K562 (cell line): ENCODE measurements at regions not wholly inside any gene's neighbourhood (a gene's known extent, or its start where the extent isn't known, plus 50 kb on each side); places are given as distances from the start of the nearest gene placed in this dataset.

Source experiments
- ATAC-seq: fragments of 200-7000 bp; cut with Tn5 transposase; 3 replicates; pipeline ENCODE4 v1.9.1; 2020; ENCODE audit warnings: moderate library complexity
- BruUV-seq: library from RNA; stranded (reverse); fragments of 400-500 nt; replicated peaks from 2 replicates; lab custom pipeline; 2021; lab: Mats Ljungman, UMichigan
- CTCF ChIA-PET: fragments of 300-600 bp; formaldehyde crosslinking; extraction: SDS; loops from one replicate; lab custom pipeline; 2021; ENCODE audit warnings: low intra/inter-chr PET ratio; lab: Yijun Ruan, JAX
- POLR2A ChIA-PET: fragments of 300-600, 350-650 bp; sonication (Branson Sonifier 250); formaldehyde crosslinking; extraction: SDS; loops from one replicate; lab custom pipeline; 2021; ENCODE audit warnings: antibody characterized with exemption, inconsistent platforms; lab: Yijun Ruan, JAX
- DNase-seq, 4 experiments: peaks; one replicate each; pipeline versions ENCODE4 v3.0.0 to v3.0.0-alpha.2; 2011 to 2018; ENCODE audit warnings: low spot score in 3 of 4, mixed read lengths in 3 of 4; ENCODE audit errors: extremely low read depth in 1 of 4
- FAIRE-seq: peaks from 2 replicates; lab custom pipeline; 2011; peaks lifted over from hg19 to GRCh38; lab: Jason Lieb, UNC
- H2AFZ ChIP-seq: 2 replicates; pipeline ENCODE4 v1.6.0; 2011; ENCODE audit warnings: low read depth, low read length, control low read depth, inconsistent platforms
- H3K27ac ChIP-seq: fragments of 200-600 bp; 3 replicates; pipeline ENCODE4 v1.8.0; 2011; ENCODE audit warnings: low read depth, mild to moderate bottlenecking, control low read depth, inconsistent platforms, low read length, moderate library complexity, mixed read lengths; ENCODE audit errors: extremely low read depth
- H3K27me3 ChIP-seq, 2 experiments: fragments of 300-600 bp in 1 of 2; 2 replicates in 1 of 2; 3 replicates in 1 of 2; pipeline versions ENCODE4 v1.6.0 to v1.8.0; 2011; ENCODE audit warnings: inconsistent platforms in 2 of 2, low read length in 2 of 2, mild to moderate bottlenecking in 1 of 2, mixed read lengths in 1 of 2, moderate library complexity in 1 of 2; ENCODE audit not compliant: control insufficient read depth in 2 of 2, insufficient read depth in 2 of 2
- H3K36me3 ChIP-seq: fragments of 300-600 bp; 3 replicates; pipeline ENCODE4 v1.8.0; 2011; ENCODE audit warnings: mild to moderate bottlenecking, low read length, inconsistent platforms; ENCODE audit not compliant: control insufficient read depth, insufficient read depth
- H3K4me1 ChIP-seq, 2 experiments: fragments of 200-600 bp in 1 of 2; replicated peaks in 1 of 2; 2 replicates in 1 of 2; 3 replicates in 1 of 2; pipeline versions ENCODE4 v1.5.1 to v1.8.0; 2011; ENCODE audit warnings: inconsistent platforms in 2 of 2, low read length in 2 of 2, mild to moderate bottlenecking in 1 of 2, mixed read lengths in 1 of 2, moderate library complexity in 1 of 2; ENCODE audit not compliant: control insufficient read depth in 2 of 2, insufficient read depth in 2 of 2
- H3K4me2 ChIP-seq: 2 replicates; pipeline ENCODE4 v1.6.1; 2011; ENCODE audit warnings: low read length, control low read depth, inconsistent platforms, mixed read lengths; ENCODE audit not compliant: insufficient read depth
- H3K4me3 ChIP-seq: fragments of 200-600 bp; sonication (generic), shearing (Covaris generic); 2 replicates; pipeline ENCODE4 v1.5.1; 2016; ENCODE audit warnings: control low read depth, inconsistent platforms
- H3K79me2 ChIP-seq: fragments of 200-600 bp; 3 replicates; pipeline ENCODE4 v1.8.0; 2011; ENCODE audit warnings: low read length, inconsistent platforms; ENCODE audit not compliant: control insufficient read depth, insufficient read depth
- H3K9ac ChIP-seq, 2 experiments: 2 replicates each; pipeline versions ENCODE4 v1.6.0 to v1.6.1; 2011; ENCODE audit warnings: low read depth in 2 of 2, low read length in 2 of 2, control low read depth in 1 of 2, inconsistent platforms in 1 of 2, mild to moderate bottlenecking in 1 of 2, mixed read lengths in 1 of 2; ENCODE audit not compliant: insufficient read depth in 1 of 2
- H3K9me1 ChIP-seq: one replicate; pipeline ENCODE4 v1.6.0; 2011; ENCODE audit warnings: inconsistent platforms, mild to moderate bottlenecking, low read length, moderate library complexity; ENCODE audit not compliant: control insufficient read depth, insufficient read depth
- H3K9me3 ChIP-seq: replicated peaks from 2 replicates; pipeline ENCODE4 v1.5.1; 2011; ENCODE audit warnings: low read depth, low read length, inconsistent platforms; ENCODE audit not compliant: control insufficient read depth, insufficient read depth
- H4K20me1 ChIP-seq: replicated peaks from 2 replicates; pipeline ENCODE4 v1.6.1; 2011; ENCODE audit warnings: low read length, inconsistent platforms, mixed read lengths; ENCODE audit not compliant: control insufficient read depth, insufficient read depth
- HNRNPK ChIP-seq: fragments of 200-400 bp; formaldehyde crosslinking; IDR thresholded peaks from one replicate; pipeline ENCODE4 v1.6.1; 2018; ENCODE audit warnings: mild to moderate bottlenecking, low read depth, low read length; ENCODE audit not compliant: poor library complexity, severe bottlenecking
- JUNB ChIP-seq: fragments of 450-650 bp; formaldehyde crosslinking; conservative IDR thresholded peaks from 2 replicates; pipeline ENCODE4 v1.4.0; 2020; ENCODE audit warnings: mild to moderate bottlenecking
- NR2F6 ChIP-seq: fragments of 450-650 bp; formaldehyde crosslinking; IDR thresholded peaks from 2 replicates; pipeline ENCODE4 v1.4.0; 2020; ENCODE audit warnings: mild to moderate bottlenecking
- PML ChIP-seq: IDR thresholded peaks from 2 replicates; pipeline ENCODE4 v1.6.1; 2012; ENCODE audit warnings: low read length, inconsistent platforms
- ZBTB7A ChIP-seq: IDR thresholded peaks from 2 replicates; pipeline ENCODE4 v1.6.1; 2011; ENCODE audit warnings: low read depth, mild to moderate bottlenecking, low read length, moderate library complexity, borderline replicate concordance; ENCODE audit not compliant: control insufficient read depth
- WGBS: fragments of 100-300 bp; shearing (Covaris generic); methylation state at CpG from one replicate; pipeline ENCODE4 v1.1.6; 2016; ENCODE audit warnings: low coverage, mixed read lengths; ENCODE audit not compliant: insufficient coverage; ENCODE audit errors: missing lambda C conversion rate; 5-methylcytosine and 5-hydroxymethylcytosine counted together
- in situ Hi-C: fragments of 300-500 bp; cut with MboI; formaldehyde crosslinking; loops from 4 replicates; pipeline ENCODE4 v1.15.0; 2018; ENCODE audit warnings: inconsistent platforms, mixed read lengths
- intact Hi-C: fragments of 100-400 bp; cut with micrococcal nuclease; formaldehyde crosslinking; loops from 2 replicates; pipeline ENCODE4 v1.14.2; 2022
- TF ChIP-seq, protein P1 (sequence below): fragments of 200-600 bp; sonication (generic); IDR thresholded peaks from one replicate; pipeline ENCODE4 v1.6.1; 2012; ENCODE audit warnings: mild to moderate bottlenecking, low read depth, low read length, inconsistent platforms
- TF ChIP-seq, protein P2 (sequence below): IDR thresholded peaks from 2 replicates; pipeline ENCODE4 v1.6.1; 2016; ENCODE audit warnings: missing genetic modification characterization, missing compliant biosample characterization

DNA sequence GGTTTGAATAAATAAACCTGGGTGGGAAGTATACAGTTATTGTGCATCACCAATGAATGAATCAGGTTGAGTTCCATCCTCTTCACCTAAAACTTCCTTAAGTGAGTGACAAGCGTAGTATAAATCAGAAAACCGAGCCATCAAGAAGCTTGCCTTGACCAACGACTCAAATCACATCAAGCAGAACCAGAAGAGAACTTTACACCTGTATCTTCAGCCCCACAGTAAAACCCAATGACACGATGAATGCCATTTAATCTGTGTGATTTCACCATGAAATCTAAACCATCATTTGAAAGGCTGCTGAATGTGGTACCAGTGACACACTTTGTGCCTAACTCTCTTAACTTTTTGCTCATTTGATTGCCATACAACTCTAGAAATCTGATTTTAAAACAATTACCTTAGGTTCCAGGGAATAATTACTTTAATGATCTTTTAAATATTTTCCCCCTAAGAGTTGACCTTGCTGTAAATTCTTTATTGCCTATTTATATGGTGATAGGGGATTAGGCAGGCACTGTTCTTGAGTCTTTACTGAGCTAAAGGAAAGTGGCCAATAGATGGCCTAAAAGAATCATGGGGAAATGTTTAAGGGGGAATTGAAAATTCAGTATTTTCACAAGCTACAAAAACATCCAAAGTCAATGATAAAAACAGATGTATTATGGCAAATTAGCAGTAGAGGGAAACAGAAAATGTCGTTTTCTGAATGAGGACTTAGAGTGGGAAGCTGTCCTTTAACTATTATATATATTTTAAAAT lies 152.0 kb upstream of the EYA4 start:
- no peaks in the 10 kb centered on the region for H4K20me1 ChIP-seq
- intact Hi-C loops (no loop called here), in situ Hi-C loops (no loop called here)
- no peak overlapping the region for H3K4me2 ChIP-seq
- no TSS peak for BruUV-seq
- no peaks in the 10 kb centered on the region for H3K4me1 ChIP-seq
- no peak overlapping the region for H2AFZ ChIP-seq
- no peak overlapping the region for H3K4me3 ChIP-seq
- no peak overlapping the region for H3K9ac ChIP-seq
- H3K27ac ChIP-seq, result no peak overlapping the region
- POLR2A ChIA-PET, result no interaction called here
- H3K79me2 ChIP-seq, result no peaks in the 10 kb centered on the region
- no peaks in the 10 kb centered on the region for H3K9me1 ChIP-seq
- no peak for FAIRE-seq
- no peak for ATAC-seq
- H3K27me3 ChIP-seq, result no peaks in the 10 kb centered on the region
- H3K9me3 ChIP-seq, result no peaks in the 10 kb centered on the region
- CTCF ChIA-PET, result no interaction called here
- 0% methylated on average over 5 of the region's 5 CpGs for WGBS
- no peak for DNase-seq
- H3K36me3 ChIP-seq, result no peaks in the 10 kb centered on the region
- TF ChIP-seq ZBTB7A, result no peak
- TF ChIP-seq PML, result no peak
- no peak for TF ChIP-seq JUNB (CRISPR knock-in tag)
- TF ChIP-seq, protein P1, sequence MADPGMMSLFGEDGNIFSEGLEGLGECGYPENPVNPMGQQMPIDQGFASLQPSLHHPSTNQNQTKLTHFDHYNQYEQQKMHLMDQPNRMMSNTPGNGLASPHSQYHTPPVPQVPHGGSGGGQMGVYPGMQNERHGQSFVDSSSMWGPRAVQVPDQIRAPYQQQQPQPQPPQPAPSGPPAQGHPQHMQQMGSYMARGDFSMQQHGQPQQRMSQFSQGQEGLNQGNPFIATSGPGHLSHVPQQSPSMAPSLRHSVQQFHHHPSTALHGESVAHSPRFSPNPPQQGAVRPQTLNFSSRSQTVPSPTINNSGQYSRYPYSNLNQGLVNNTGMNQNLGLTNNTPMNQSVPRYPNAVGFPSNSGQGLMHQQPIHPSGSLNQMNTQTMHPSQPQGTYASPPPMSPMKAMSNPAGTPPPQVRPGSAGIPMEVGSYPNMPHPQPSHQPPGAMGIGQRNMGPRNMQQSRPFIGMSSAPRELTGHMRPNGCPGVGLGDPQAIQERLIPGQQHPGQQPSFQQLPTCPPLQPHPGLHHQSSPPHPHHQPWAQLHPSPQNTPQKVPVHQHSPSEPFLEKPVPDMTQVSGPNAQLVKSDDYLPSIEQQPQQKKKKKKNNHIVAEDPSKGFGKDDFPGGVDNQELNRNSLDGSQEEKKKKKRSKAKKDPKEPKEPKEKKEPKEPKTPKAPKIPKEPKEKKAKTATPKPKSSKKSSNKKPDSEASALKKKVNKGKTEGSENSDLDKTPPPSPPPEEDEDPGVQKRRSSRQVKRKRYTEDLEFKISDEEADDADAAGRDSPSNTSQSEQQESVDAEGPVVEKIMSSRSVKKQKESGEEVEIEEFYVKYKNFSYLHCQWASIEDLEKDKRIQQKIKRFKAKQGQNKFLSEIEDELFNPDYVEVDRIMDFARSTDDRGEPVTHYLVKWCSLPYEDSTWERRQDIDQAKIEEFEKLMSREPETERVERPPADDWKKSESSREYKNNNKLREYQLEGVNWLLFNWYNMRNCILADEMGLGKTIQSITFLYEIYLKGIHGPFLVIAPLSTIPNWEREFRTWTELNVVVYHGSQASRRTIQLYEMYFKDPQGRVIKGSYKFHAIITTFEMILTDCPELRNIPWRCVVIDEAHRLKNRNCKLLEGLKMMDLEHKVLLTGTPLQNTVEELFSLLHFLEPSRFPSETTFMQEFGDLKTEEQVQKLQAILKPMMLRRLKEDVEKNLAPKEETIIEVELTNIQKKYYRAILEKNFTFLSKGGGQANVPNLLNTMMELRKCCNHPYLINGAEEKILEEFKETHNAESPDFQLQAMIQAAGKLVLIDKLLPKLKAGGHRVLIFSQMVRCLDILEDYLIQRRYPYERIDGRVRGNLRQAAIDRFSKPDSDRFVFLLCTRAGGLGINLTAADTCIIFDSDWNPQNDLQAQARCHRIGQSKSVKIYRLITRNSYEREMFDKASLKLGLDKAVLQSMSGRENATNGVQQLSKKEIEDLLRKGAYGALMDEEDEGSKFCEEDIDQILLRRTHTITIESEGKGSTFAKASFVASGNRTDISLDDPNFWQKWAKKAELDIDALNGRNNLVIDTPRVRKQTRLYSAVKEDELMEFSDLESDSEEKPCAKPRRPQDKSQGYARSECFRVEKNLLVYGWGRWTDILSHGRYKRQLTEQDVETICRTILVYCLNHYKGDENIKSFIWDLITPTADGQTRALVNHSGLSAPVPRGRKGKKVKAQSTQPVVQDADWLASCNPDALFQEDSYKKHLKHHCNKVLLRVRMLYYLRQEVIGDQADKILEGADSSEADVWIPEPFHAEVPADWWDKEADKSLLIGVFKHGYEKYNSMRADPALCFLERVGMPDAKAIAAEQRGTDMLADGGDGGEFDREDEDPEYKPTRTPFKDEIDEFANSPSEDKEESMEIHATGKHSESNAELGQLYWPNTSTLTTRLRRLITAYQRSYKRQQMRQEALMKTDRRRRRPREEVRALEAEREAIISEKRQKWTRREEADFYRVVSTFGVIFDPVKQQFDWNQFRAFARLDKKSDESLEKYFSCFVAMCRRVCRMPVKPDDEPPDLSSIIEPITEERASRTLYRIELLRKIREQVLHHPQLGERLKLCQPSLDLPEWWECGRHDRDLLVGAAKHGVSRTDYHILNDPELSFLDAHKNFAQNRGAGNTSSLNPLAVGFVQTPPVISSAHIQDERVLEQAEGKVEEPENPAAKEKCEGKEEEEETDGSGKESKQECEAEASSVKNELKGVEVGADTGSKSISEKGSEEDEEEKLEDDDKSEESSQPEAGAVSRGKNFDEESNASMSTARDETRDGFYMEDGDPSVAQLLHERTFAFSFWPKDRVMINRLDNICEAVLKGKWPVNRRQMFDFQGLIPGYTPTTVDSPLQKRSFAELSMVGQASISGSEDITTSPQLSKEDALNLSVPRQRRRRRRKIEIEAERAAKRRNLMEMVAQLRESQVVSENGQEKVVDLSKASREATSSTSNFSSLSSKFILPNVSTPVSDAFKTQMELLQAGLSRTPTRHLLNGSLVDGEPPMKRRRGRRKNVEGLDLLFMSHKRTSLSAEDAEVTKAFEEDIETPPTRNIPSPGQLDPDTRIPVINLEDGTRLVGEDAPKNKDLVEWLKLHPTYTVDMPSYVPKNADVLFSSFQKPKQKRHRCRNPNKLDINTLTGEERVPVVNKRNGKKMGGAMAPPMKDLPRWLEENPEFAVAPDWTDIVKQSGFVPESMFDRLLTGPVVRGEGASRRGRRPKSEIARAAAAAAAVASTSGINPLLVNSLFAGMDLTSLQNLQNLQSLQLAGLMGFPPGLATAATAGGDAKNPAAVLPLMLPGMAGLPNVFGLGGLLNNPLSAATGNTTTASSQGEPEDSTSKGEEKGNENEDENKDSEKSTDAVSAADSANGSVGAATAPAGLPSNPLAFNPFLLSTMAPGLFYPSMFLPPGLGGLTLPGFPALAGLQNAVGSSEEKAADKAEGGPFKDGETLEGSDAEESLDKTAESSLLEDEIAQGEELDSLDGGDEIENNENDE, result no peak
- TF ChIP-seq, protein P2, sequence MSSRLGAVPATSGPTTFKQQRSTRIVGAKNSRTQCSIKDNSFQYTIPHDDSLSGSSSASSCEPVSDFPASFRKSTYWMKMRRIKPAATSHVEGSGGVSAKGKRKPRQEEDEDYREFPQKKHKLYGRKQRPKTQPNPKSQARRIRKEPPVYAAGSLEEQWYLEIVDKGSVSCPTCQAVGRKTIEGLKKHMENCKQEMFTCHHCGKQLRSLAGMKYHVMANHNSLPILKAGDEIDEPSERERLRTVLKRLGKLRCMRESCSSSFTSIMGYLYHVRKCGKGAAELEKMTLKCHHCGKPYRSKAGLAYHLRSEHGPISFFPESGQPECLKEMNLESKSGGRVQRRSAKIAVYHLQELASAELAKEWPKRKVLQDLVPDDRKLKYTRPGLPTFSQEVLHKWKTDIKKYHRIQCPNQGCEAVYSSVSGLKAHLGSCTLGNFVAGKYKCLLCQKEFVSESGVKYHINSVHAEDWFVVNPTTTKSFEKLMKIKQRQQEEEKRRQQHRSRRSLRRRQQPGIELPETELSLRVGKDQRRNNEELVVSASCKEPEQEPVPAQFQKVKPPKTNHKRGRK, result no peak
- no peak for TF ChIP-seq NR2F6
- no peak for TF ChIP-seq HNRNPK
